Type B pancreatic cell (in vitro differentiated cells): ENCODE measurements at regions not wholly inside any gene's neighbourhood (a gene's known extent, or its start where the extent isn't known, plus 50 kb on each side); places are given as distances from the start of the nearest gene placed in this dataset.

Source experiments
- DNase-seq: peaks from one replicate; pipeline ENCODE4 v3.0.0; 2021; ENCODE audit warnings: mixed read lengths; ENCODE audit not compliant: unreplicated experiment; ENCODE audit errors: extremely low spot score
- H3K27ac Mint-ChIP-seq: 2 replicates; pipeline ENCODE4 v1.8.0; 2021; ENCODE audit warnings: mild to moderate bottlenecking, mixed read lengths
- H3K27me3 Mint-ChIP-seq: 2 replicates; pipeline ENCODE4 v1.8.0; 2021; ENCODE audit warnings: mixed read lengths
- H3K36me3 Mint-ChIP-seq: 2 replicates; pipeline ENCODE4 v1.8.0; 2021; ENCODE audit warnings: mixed read lengths
- H3K4me1 Mint-ChIP-seq: one replicate; pipeline ENCODE4 v1.8.0; 2021; ENCODE audit warnings: mixed read lengths; ENCODE audit not compliant: unreplicated experiment
- H3K4me3 Mint-ChIP-seq: 2 replicates; pipeline ENCODE4 v1.8.0; 2021; ENCODE audit warnings: mild to moderate bottlenecking, mixed read lengths
- H3K9me3 Mint-ChIP-seq: 2 replicates; pipeline ENCODE4 v1.8.0; 2021; ENCODE audit warnings: mixed read lengths
- TF ChIP-seq, protein P1 (sequence below): fragments of 200-600 bp; sonication (generic); conservative IDR thresholded peaks from 2 replicates; pipeline ENCODE4 v1.5.0; 2021; ENCODE audit warnings: antibody characterized with exemption, mild to moderate bottlenecking

- no peaks in the 10 kb centered on the region for H3K27me3 Mint-ChIP-seq
- TF ChIP-seq, protein P1, sequence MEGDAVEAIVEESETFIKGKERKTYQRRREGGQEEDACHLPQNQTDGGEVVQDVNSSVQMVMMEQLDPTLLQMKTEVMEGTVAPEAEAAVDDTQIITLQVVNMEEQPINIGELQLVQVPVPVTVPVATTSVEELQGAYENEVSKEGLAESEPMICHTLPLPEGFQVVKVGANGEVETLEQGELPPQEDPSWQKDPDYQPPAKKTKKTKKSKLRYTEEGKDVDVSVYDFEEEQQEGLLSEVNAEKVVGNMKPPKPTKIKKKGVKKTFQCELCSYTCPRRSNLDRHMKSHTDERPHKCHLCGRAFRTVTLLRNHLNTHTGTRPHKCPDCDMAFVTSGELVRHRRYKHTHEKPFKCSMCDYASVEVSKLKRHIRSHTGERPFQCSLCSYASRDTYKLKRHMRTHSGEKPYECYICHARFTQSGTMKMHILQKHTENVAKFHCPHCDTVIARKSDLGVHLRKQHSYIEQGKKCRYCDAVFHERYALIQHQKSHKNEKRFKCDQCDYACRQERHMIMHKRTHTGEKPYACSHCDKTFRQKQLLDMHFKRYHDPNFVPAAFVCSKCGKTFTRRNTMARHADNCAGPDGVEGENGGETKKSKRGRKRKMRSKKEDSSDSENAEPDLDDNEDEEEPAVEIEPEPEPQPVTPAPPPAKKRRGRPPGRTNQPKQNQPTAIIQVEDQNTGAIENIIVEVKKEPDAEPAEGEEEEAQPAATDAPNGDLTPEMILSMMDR: no peak
- no peaks in the 10 kb centered on the region for H3K9me3 Mint-ChIP-seq
- no peaks in the 10 kb centered on the region for H3K36me3 Mint-ChIP-seq
- H3K4me1 Mint-ChIP-seq: peaks cover 11% of the 10 kb centered on the region
- H3K4me3 Mint-ChIP-seq: no peak overlapping the region
- no peak for DNase-seq
- H3K27ac Mint-ChIP-seq: peak overlapping the region; percentile 5
Measured at GRCh38 chr6:94133106-94133505, 713.7 kb upstream of the EPHA7 start.

GRCh38 chr6:94131271-94131670 lies 711.9 kb upstream of the EPHA7 start:
- H3K27me3 Mint-ChIP-seq: no peaks in the 10 kb centered on the region
- H3K4me1 Mint-ChIP-seq: peaks cover 11% of the 10 kb centered on the region
- no peak for DNase-seq
- TF ChIP-seq, protein P1: no peak
- no peaks in the 10 kb centered on the region for H3K36me3 Mint-ChIP-seq
- no peaks in the 10 kb centered on the region for H3K9me3 Mint-ChIP-seq
- no peak overlapping the region for H3K27ac Mint-ChIP-seq
- no peak overlapping the region for H3K4me3 Mint-ChIP-seq

DNA sequence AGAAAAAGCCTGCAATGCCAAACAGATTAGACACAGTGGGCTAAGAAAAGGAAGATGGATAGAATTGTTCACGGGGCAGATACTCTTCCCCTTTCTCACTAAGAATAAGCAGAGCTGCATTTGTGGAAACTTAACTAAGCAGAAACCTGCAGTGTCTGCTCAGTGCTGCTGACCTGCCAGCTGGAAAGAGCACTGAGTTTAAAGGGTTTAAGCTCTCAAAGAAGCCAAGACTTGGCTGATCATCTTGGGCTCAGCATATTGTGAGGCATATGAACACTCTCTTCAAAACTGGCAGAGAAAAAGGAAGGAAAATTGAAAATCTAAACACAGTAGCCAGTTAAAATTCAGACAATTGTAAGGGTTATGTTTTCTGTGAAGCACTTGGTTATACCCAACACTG lies 711.1 kb upstream of the EPHA7 start:
- peak overlapping the region; percentile 40 for H3K27ac Mint-ChIP-seq
- H3K4me3 Mint-ChIP-seq: peak overlapping the region; percentile 72
- no peak for DNase-seq
- TF ChIP-seq, protein P1: no peak
- peaks cover 11% of the 10 kb centered on the region for H3K4me1 Mint-ChIP-seq
- H3K27me3 Mint-ChIP-seq: no peaks in the 10 kb centered on the region
- H3K9me3 Mint-ChIP-seq: no peaks in the 10 kb centered on the region
- H3K36me3 Mint-ChIP-seq: no peaks in the 10 kb centered on the region

DNA sequence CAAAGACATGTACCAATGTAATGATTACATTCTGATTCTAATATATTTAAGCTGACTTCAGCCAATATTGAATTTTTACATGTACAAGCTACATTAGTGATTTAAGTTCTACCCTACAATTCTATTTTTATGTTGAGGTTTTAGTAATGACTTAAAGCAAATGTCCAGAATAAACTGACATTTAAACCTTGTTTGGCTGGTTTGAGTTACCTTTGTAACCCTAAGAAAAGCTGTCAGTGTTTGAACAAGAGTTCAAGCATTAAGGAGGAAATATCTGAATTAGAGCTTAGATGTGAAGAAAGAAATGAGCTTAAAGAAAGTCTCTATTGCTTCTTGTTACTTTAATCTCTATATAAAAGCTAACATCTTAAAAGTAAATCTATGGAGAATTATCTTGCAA lies 710.6 kb upstream of the EPHA7 start:
- Mint-ChIP-seq H3K9me3 (no peaks in the 10 kb centered on the region), H3K27me3 (no peaks in the 10 kb centered on the region), H3K27ac (peak overlapping the region; percentile 40), H3K36me3 (no peaks in the 10 kb centered on the region), H3K4me1 (peaks cover 11% of the 10 kb centered on the region), H3K4me3 (peak overlapping the region; percentile 72)
- TF ChIP-seq, protein P1: no peak
- no peak for DNase-seq

DNA sequence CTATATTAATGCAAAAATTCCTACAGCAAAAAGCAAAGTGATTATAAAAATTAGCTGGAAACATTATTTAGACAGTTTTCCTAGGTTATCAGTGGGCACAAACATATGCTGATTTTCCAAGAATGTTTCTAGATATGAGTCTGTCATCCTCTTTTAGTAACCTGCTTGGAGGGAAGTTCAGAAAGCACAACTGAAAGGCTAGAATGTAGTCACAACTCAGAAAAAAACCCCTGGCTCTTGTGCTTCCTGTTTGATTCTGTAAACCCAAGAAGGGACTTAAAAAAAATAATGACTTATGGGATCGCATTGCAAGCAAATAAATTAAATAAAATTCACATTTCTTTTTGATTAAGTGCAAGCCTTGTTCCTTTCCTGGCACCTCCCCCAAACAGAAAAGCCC lies 708.4 kb upstream of the EPHA7 start:
- no peak overlapping the region for H3K27ac Mint-ChIP-seq
- peaks cover 11% of the 10 kb centered on the region for H3K4me1 Mint-ChIP-seq
- H3K4me3 Mint-ChIP-seq: no peak overlapping the region
- no peaks in the 10 kb centered on the region for H3K9me3 Mint-ChIP-seq
- no peak for DNase-seq
- TF ChIP-seq, protein P1: no peak
- H3K36me3 Mint-ChIP-seq: no peaks in the 10 kb centered on the region
- no peaks in the 10 kb centered on the region for H3K27me3 Mint-ChIP-seq

DNA sequence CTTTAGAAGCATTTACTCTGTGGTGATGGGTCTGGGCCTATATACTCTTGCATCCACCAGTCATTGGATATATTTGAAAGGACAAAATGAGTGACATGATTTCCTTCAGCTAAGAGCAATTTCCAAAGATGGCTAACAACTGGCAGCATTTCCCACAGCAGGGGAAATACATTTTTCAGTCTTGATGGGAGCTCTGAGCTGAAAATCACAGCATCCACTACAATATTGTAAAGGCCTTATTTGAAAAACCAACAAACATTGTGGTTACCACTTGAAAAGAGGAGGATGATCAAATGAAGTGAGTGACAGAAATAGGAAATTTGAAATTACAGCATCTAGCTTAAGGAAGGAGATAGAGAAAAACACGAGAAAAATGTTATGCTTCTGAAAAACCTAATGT lies 705.0 kb upstream of the EPHA7 start:
- no peaks in the 10 kb centered on the region for H3K27me3 Mint-ChIP-seq
- H3K27ac Mint-ChIP-seq: no peak overlapping the region
- no peaks in the 10 kb centered on the region for H3K4me1 Mint-ChIP-seq
- H3K4me3 Mint-ChIP-seq: no peak overlapping the region
- H3K36me3 Mint-ChIP-seq: no peaks in the 10 kb centered on the region
- no peak for DNase-seq
- TF ChIP-seq, protein P1: no peak
- no peaks in the 10 kb centered on the region for H3K9me3 Mint-ChIP-seq
